ENCODE measurements at regions not wholly inside any gene's neighbourhood (a gene's known extent, or its start where the extent isn't known, plus 50 kb on each side); places are given as distances from the start of the nearest gene placed in this dataset.

- Histone ChIP-seq H3K27me3 (ENCODE audit: control insufficient read depth, insufficient read depth, low read length, poor library complexity, severe bottlenecking) (no peaks in the 10 kb centered on the region), H3K4me1 (ENCODE audit: control insufficient read depth, insufficient read depth, low read length) (peaks cover 13% of the 10 kb centered on the region), H3K9me3 (ENCODE audit: control insufficient read depth, low read length) (no peaks in the 10 kb centered on the region), H3K4me3 (ENCODE audit: low read length) (no peak overlapping the region), H3K9ac (ENCODE audit: extremely low read depth, low read length, poor library complexity, severe bottlenecking) (no peak overlapping the region), H3K27ac (ENCODE audit: low read depth, low read length) (no peak overlapping the region), H3K36me3 (ENCODE audit: control insufficient read depth, insufficient read depth, low read length) (no peaks in the 10 kb centered on the region)
- Mint-ChIP-seq H3K4me3 (no peak overlapping the region), H3K36me3 (ENCODE audit: low read depth) (no peaks in the 10 kb centered on the region), H3K27me3 (ENCODE audit: insufficient read depth) (peaks cover 6% of the 10 kb centered on the region), H3K9me3 (no peaks in the 10 kb centered on the region), H3K27ac (no peak overlapping the region), H3K4me1 (peaks cover 22% of the 10 kb centered on the region)
- WGBS, 2 experiments (ENCODE audit: insufficient coverage in 1 of 2, insufficient read length in 1 of 2): 94 to 96% methylated on average over 4 to 7 of the region's 7 CpGs
- TF ChIP-seq, protein P1, sequence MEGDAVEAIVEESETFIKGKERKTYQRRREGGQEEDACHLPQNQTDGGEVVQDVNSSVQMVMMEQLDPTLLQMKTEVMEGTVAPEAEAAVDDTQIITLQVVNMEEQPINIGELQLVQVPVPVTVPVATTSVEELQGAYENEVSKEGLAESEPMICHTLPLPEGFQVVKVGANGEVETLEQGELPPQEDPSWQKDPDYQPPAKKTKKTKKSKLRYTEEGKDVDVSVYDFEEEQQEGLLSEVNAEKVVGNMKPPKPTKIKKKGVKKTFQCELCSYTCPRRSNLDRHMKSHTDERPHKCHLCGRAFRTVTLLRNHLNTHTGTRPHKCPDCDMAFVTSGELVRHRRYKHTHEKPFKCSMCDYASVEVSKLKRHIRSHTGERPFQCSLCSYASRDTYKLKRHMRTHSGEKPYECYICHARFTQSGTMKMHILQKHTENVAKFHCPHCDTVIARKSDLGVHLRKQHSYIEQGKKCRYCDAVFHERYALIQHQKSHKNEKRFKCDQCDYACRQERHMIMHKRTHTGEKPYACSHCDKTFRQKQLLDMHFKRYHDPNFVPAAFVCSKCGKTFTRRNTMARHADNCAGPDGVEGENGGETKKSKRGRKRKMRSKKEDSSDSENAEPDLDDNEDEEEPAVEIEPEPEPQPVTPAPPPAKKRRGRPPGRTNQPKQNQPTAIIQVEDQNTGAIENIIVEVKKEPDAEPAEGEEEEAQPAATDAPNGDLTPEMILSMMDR (conservative IDR thresholded peaks at IDR 0.05): no peak
- DNase-seq: no peak
Measured at GRCh38 chr2:60163691-60164090, 389.8 kb downstream of the BCL11A start.

DNA sequence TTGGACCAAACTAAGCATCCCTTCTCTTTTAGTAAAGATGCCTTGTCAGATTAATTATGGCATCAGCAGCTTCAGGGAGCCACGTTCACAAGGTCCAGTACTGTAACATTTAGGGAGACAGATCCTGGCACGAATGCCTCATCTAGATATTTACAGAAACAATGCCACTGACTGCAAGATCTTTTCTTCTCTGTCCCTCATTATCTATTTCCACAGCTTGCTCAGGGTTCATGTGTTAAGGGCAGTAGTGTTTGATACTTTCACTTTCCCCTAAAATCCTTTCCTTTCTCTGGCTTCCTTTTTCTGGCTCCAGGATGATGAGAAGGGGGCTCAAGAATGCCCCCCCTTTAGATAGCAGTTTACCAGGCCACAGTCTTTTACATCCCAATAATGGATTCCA lies 393.9 kb downstream of the BCL11A start:
- Histone ChIP-seq H3K27me3 (ENCODE audit: control insufficient read depth, insufficient read depth, low read length, poor library complexity, severe bottlenecking) (no peaks in the 10 kb centered on the region), H3K36me3 (ENCODE audit: control insufficient read depth, insufficient read depth, low read length) (no peaks in the 10 kb centered on the region), H3K27ac (ENCODE audit: low read depth, low read length) (no peak overlapping the region), H3K9me3 (ENCODE audit: control insufficient read depth, low read length) (no peaks in the 10 kb centered on the region), H3K4me3 (ENCODE audit: low read length) (no peak overlapping the region), H3K9ac (ENCODE audit: extremely low read depth, low read length, poor library complexity, severe bottlenecking) (no peak overlapping the region), H3K4me1 (ENCODE audit: control insufficient read depth, insufficient read depth, low read length) (no peaks in the 10 kb centered on the region)
- Mint-ChIP-seq H3K9me3 (no peaks in the 10 kb centered on the region), H3K36me3 (ENCODE audit: low read depth) (no peaks in the 10 kb centered on the region), H3K27me3 (ENCODE audit: insufficient read depth) (peaks cover 9% of the 10 kb centered on the region), H3K27ac (no peak overlapping the region), H3K4me1 (no peaks in the 10 kb centered on the region), H3K4me3 (no peak overlapping the region)
- DNase-seq: no peak
- 67 to 81% methylated on average over 2 of the region's 2 CpGs for WGBS, 2 experiments (ENCODE audit: insufficient coverage in 1 of 2, insufficient read length in 1 of 2)
- TF ChIP-seq, protein P1 (conservative IDR thresholded peaks at IDR 0.05): no peak

DNA sequence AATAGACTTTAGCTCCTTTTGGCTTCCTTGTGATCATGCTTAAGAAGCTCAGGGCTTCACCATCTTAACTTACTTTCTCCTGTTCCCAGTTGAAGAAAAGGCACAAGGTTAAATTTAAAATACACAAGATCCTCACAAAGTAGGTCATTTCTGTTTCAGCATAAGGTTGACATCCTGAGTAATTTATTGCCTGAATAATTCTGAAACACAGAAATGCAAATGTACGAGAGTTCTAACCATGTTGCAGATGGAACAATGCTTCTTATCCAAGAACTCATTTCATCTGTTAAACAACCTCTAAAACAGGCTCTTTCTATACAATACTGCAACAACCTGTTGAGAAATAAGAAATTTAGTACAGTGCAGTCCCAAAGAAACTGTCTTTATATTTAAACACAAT lies 395.2 kb downstream of the BCL11A start:
- Mint-ChIP-seq H3K4me1 (no peaks in the 10 kb centered on the region), H3K4me3 (no peak overlapping the region), H3K27ac (no peak overlapping the region), H3K27me3 (ENCODE audit: insufficient read depth) (peaks cover 17% of the 10 kb centered on the region), H3K36me3 (ENCODE audit: low read depth) (no peaks in the 10 kb centered on the region), H3K9me3 (no peaks in the 10 kb centered on the region)
- no peak overlapping the region for H3K9ac ChIP-seq (ENCODE audit: extremely low read depth, low read length, poor library complexity, severe bottlenecking)
- no peak for DNase-seq
- 90 to 100% methylated on average over 1 of the region's 1 CpG for WGBS, 2 experiments (ENCODE audit: insufficient coverage in 1 of 2, insufficient read length in 1 of 2)
- no peaks in the 10 kb centered on the region for H3K36me3 ChIP-seq (ENCODE audit: control insufficient read depth, insufficient read depth, low read length)
- no peak overlapping the region for H3K4me3 ChIP-seq (ENCODE audit: low read length)
- TF ChIP-seq, protein P1 (conservative IDR thresholded peaks at IDR 0.05): no peak
- H3K27me3 ChIP-seq (ENCODE audit: control insufficient read depth, insufficient read depth, low read length, poor library complexity, severe bottlenecking): no peaks in the 10 kb centered on the region
- H3K9me3 ChIP-seq (ENCODE audit: control insufficient read depth, low read length): peaks cover 5% of the 10 kb centered on the region
- H3K27ac ChIP-seq (ENCODE audit: low read depth, low read length): no peak overlapping the region
- H3K4me1 ChIP-seq (ENCODE audit: control insufficient read depth, insufficient read depth, low read length): no peaks in the 10 kb centered on the region

Measured in endodermal cell (in vitro differentiated cells).